ENCODE measurements at regions not wholly inside any gene's neighbourhood (a gene's known extent, or its start where the extent isn't known, plus 50 kb on each side); places are given as distances from the start of the nearest gene placed in this dataset.

- no peak for TF ChIP-seq RAD21 (conservative IDR thresholded peaks at IDR 0.05)
- TF ChIP-seq, protein P1, sequence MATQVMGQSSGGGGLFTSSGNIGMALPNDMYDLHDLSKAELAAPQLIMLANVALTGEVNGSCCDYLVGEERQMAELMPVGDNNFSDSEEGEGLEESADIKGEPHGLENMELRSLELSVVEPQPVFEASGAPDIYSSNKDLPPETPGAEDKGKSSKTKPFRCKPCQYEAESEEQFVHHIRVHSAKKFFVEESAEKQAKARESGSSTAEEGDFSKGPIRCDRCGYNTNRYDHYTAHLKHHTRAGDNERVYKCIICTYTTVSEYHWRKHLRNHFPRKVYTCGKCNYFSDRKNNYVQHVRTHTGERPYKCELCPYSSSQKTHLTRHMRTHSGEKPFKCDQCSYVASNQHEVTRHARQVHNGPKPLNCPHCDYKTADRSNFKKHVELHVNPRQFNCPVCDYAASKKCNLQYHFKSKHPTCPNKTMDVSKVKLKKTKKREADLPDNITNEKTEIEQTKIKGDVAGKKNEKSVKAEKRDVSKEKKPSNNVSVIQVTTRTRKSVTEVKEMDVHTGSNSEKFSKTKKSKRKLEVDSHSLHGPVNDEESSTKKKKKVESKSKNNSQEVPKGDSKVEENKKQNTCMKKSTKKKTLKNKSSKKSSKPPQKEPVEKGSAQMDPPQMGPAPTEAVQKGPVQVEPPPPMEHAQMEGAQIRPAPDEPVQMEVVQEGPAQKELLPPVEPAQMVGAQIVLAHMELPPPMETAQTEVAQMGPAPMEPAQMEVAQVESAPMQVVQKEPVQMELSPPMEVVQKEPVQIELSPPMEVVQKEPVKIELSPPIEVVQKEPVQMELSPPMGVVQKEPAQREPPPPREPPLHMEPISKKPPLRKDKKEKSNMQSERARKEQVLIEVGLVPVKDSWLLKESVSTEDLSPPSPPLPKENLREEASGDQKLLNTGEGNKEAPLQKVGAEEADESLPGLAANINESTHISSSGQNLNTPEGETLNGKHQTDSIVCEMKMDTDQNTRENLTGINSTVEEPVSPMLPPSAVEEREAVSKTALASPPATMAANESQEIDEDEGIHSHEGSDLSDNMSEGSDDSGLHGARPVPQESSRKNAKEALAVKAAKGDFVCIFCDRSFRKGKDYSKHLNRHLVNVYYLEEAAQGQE (IDR thresholded peaks at IDR 0.05; ENCODE audit: borderline replicate concordance): no peak
- TF ChIP-seq SMC3 (conservative IDR thresholded peaks at IDR 0.05; ENCODE audit: poor library complexity): no peak
- TF ChIP-seq EP300 (conservative IDR thresholded peaks at IDR 0.05; ENCODE audit: poor library complexity, severe bottlenecking): no peak
- TF ChIP-seq, protein P2, sequence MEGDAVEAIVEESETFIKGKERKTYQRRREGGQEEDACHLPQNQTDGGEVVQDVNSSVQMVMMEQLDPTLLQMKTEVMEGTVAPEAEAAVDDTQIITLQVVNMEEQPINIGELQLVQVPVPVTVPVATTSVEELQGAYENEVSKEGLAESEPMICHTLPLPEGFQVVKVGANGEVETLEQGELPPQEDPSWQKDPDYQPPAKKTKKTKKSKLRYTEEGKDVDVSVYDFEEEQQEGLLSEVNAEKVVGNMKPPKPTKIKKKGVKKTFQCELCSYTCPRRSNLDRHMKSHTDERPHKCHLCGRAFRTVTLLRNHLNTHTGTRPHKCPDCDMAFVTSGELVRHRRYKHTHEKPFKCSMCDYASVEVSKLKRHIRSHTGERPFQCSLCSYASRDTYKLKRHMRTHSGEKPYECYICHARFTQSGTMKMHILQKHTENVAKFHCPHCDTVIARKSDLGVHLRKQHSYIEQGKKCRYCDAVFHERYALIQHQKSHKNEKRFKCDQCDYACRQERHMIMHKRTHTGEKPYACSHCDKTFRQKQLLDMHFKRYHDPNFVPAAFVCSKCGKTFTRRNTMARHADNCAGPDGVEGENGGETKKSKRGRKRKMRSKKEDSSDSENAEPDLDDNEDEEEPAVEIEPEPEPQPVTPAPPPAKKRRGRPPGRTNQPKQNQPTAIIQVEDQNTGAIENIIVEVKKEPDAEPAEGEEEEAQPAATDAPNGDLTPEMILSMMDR (IDR thresholded peaks at IDR 0.05; ENCODE audit: poor library complexity, severe bottlenecking): no peak
- no peak for TF ChIP-seq POLR2AphosphoS5 (IDR thresholded peaks at IDR 0.05)
- TF ChIP-seq EZH2 (IDR thresholded peaks at IDR 0.05; ENCODE audit: borderline replicate concordance, insufficient read depth, low read length, poor library complexity, severe bottlenecking): no peak
Observed at GRCh38 chr2:236776695-236777251, 207.1 kb downstream of the ACKR3 start.

Data from neural cell (in vitro differentiated cells).